Fibroblast of lung (primary cell): ENCODE measurements at regions not wholly inside any gene's neighbourhood (a gene's known extent, or its start where the extent isn't known, plus 50 kb on each side); places are given as distances from the start of the nearest gene placed in this dataset.

ENCODE experiments used
- DNase-seq, 2 donors: peaks; one replicate each; pipeline versions ENCODE4 v3.0.0 to v3.0.0-alpha.2; 2010; ENCODE audit warnings: low read depth in 2 of 2
- H2AFZ ChIP-seq: 2 replicates; pipeline ENCODE4 v1.5.1; 2012; ENCODE audit warnings: low read length, control low read depth, inconsistent platforms
- H3K27ac ChIP-seq: 2 replicates; pipeline ENCODE4 v1.5.1; 2011; ENCODE audit warnings: low read length, control low read depth; ENCODE audit not compliant: insufficient read depth
- H3K27me3 ChIP-seq: 2 replicates; pipeline ENCODE4 v1.5.1; 2011; ENCODE audit warnings: mild to moderate bottlenecking, low read length; ENCODE audit not compliant: control insufficient read depth, insufficient read depth
- H3K36me3 ChIP-seq: 2 replicates; pipeline ENCODE4 v1.5.1; 2011; ENCODE audit warnings: low read length; ENCODE audit not compliant: control insufficient read depth, insufficient read depth
- H3K4me1 ChIP-seq: 2 replicates; pipeline ENCODE4 v1.5.1; 2011; ENCODE audit warnings: low read length; ENCODE audit not compliant: control insufficient read depth, insufficient read depth; ENCODE audit errors: extremely low read depth
- H3K4me2 ChIP-seq: 2 replicates; pipeline ENCODE4 v1.5.1; 2011; ENCODE audit warnings: low read length, control low read depth; ENCODE audit not compliant: insufficient read depth; ENCODE audit errors: extremely low read depth
- H3K4me3 ChIP-seq, 4 experiments: fragments of 200-600 bp in 1 of 4; sonication (generic) in 1 of 4; replicated peaks in 1 of 4; 2 replicates each; pipeline ENCODE4 v1.5.1; 2011 to 2016; ENCODE audit warnings: low read length in 4 of 4, low read depth in 3 of 4, mild to moderate bottlenecking in 3 of 4, control low read depth in 2 of 4, inconsistent platforms in 1 of 4, mixed read lengths in 1 of 4; ENCODE audit not compliant: insufficient read depth in 1 of 4; ENCODE audit errors: control extremely low read depth in 1 of 4
- H3K79me2 ChIP-seq: 2 replicates; pipeline ENCODE4 v1.5.1; 2012; ENCODE audit warnings: mild to moderate bottlenecking, low read length, inconsistent platforms; ENCODE audit not compliant: control insufficient read depth, insufficient read depth
- H3K9ac ChIP-seq: 2 replicates; pipeline ENCODE4 v1.5.1; 2011; ENCODE audit warnings: mild to moderate bottlenecking, low read length, control low read depth; ENCODE audit not compliant: insufficient read depth
- H3K9me3 ChIP-seq: 2 replicates; pipeline ENCODE4 v1.5.1; 2012; ENCODE audit warnings: low read depth, low read length; ENCODE audit not compliant: control insufficient read depth, insufficient read depth
- H4K20me1 ChIP-seq: 2 replicates; pipeline ENCODE4 v1.5.1; 2011; ENCODE audit warnings: low read length; ENCODE audit not compliant: control insufficient read depth, insufficient read depth; ENCODE audit errors: extremely low read depth
- CTCF ChIP-seq, 2 donors: IDR thresholded peaks in 1 of 2; conservative IDR thresholded peaks in 1 of 2; 1 replicate in 1 of 2; 2 replicates in 1 of 2; pipeline ENCODE4 v1.5.1; 2011 to 2012; ENCODE audit warnings: low read length in 2 of 2, control low read depth in 1 of 2, inconsistent platforms in 1 of 2, low read depth in 1 of 2, mild to moderate bottlenecking in 1 of 2
- EZH2 ChIP-seq: IDR thresholded peaks from 2 replicates; pipeline ENCODE4 v1.5.1; 2012; ENCODE audit warnings: low read length, control low read depth, mild to moderate bottlenecking; ENCODE audit errors: missing control alignments

GRCh38 chr1:102593276-102593675 lies 515.0 kb downstream of the COL11A1 start:
- Histone ChIP-seq H3K9me3 (no peaks in the 10 kb centered on the region), H3K4me3 (no peak overlapping the region), H3K4me1 (no peaks in the 10 kb centered on the region), H3K4me2 (no peak overlapping the region), H3K27me3 (no peaks in the 10 kb centered on the region), H2AFZ (no peak overlapping the region), H3K9ac (no peak overlapping the region), H4K20me1 (no peaks in the 10 kb centered on the region), H3K27ac (no peak overlapping the region), H3K79me2 (no peaks in the 10 kb centered on the region), H3K36me3 (no peaks in the 10 kb centered on the region)
- TF ChIP-seq EZH2 (no peak), CTCF (conservative IDR thresholded peaks at IDR 0.05 in 1 of 2, IDR thresholded peaks at IDR 0.05 in 1 of 2; ENCODE audit: low read depth in 1 of 2, low read length in 2 of 2) (no peak)
- DNase-seq = peak in 1 of 2 donors; percentile 19

DNA sequence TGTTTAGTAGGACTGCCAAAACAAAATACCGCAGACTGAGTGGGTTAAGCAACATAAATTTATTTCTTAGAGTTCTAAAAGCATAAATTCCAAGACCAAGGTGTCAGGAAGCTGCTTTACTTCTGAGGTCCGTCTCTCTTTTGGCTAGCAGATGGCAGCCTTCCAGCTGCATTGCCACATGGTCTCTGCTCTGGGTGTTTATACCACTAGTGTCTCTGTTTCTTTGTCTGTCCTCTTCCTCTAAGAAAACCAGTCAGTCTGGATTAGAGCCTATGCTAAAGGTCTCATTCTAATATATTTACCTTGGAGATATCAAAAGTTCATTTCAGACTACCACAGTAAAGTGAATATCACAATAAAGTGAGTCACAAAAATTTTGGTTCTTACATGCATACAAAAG lies 519.8 kb downstream of the COL11A1 start:
- no peak for DNase-seq
- no peak overlapping the region for H3K4me2 ChIP-seq
- no peaks in the 10 kb centered on the region for H4K20me1 ChIP-seq
- no peaks in the 10 kb centered on the region for H3K79me2 ChIP-seq
- H3K4me1 ChIP-seq = no peaks in the 10 kb centered on the region
- no peaks in the 10 kb centered on the region for H3K27me3 ChIP-seq
- H3K9me3 ChIP-seq = no peaks in the 10 kb centered on the region
- TF ChIP-seq EZH2 = no peak
- no peak for TF ChIP-seq CTCF (conservative IDR thresholded peaks at IDR 0.05 in 1 of 2, IDR thresholded peaks at IDR 0.05 in 1 of 2; ENCODE audit: low read depth in 1 of 2, low read length in 2 of 2)
- H2AFZ ChIP-seq = no peak overlapping the region
- no peak overlapping the region for H3K4me3 ChIP-seq
- no peak overlapping the region for H3K27ac ChIP-seq
- no peak overlapping the region for H3K9ac ChIP-seq
- H3K36me3 ChIP-seq = no peaks in the 10 kb centered on the region

- Histone ChIP-seq H3K9ac (no peak overlapping the region), H3K4me3 (no peak overlapping the region), H3K9me3 (no peaks in the 10 kb centered on the region), H2AFZ (no peak overlapping the region), H3K79me2 (no peaks in the 10 kb centered on the region), H4K20me1 (no peaks in the 10 kb centered on the region), H3K27ac (no peak overlapping the region), H3K4me2 (no peak overlapping the region), H3K4me1 (no peaks in the 10 kb centered on the region), H3K27me3 (no peaks in the 10 kb centered on the region), H3K36me3 (no peaks in the 10 kb centered on the region)
- TF ChIP-seq EZH2 (no peak), CTCF (conservative IDR thresholded peaks at IDR 0.05 in 1 of 2, IDR thresholded peaks at IDR 0.05 in 1 of 2; ENCODE audit: low read depth in 1 of 2, low read length in 2 of 2) (no peak)
- no peak for DNase-seq
These were observed 522.3 kb downstream of the COL11A1 start for GRCh38 chr1:102586022-102586421.
